GM12878 (cell line): ENCODE measurements at regions not wholly inside any gene's neighbourhood (a gene's known extent, or its start where the extent isn't known, plus 50 kb on each side); places are given as distances from the start of the nearest gene placed in this dataset.

ENCODE experiments used
- ATAC-seq: fragments of 200-7000 bp; cut with Tn5 transposase; 3 replicates; pipeline ENCODE4 v1.9.1; 2020; ENCODE audit warnings: mild to moderate bottlenecking, moderate library complexity
- BruUV-seq: library from RNA; stranded (reverse); fragments of 400-500 nt; replicated peaks from 2 replicates; lab custom pipeline; 2021; lab: Mats Ljungman, UMichigan
- CTCF ChIA-PET: fragments of 300-600 bp; sonication (Branson Sonifier 250); formaldehyde crosslinking; extraction: SDS; loops from one replicate; lab custom pipeline; 2021; ENCODE audit warnings: inconsistent platforms; lab: Yijun Ruan, JAX
- POLR2A ChIA-PET: fragments of 350-600 bp; formaldehyde crosslinking; extraction: SDS; loops from one replicate; lab custom pipeline; 2021; ENCODE audit warnings: inconsistent platforms; lab: Charles Lee
- RAD21 ChIA-PET: fragments of 300-600 bp; sonication (Branson Sonifier 250); formaldehyde crosslinking; loops from one replicate; lab custom pipeline; 2023; ENCODE audit warnings: antibody characterized with exemption; ENCODE audit not compliant: unreplicated experiment; lab: Charles Lee
- SMC1A ChIA-PET: fragments of 300-600 bp; sonication (Branson Sonifier 250); formaldehyde crosslinking; loops from one replicate; lab custom pipeline; 2023; ENCODE audit not compliant: unreplicated experiment, uncharacterized antibody; lab: Charles Lee
- DNase-seq: peaks from one replicate; pipeline ENCODE4 v3.0.0-alpha.2; 2011; ENCODE audit warnings: low read depth, low spot score
- FAIRE-seq: peaks from 3 replicates; lab custom pipeline; 2011; peaks lifted over from hg19 to GRCh38; lab: Jason Lieb, UNC
- H2AFZ ChIP-seq: 2 replicates; pipeline ENCODE4 v1.6.0; 2011; ENCODE audit warnings: low read depth, low read length, control low read depth; ENCODE audit not compliant: control insufficient read depth
- H3K27ac ChIP-seq: 2 replicates; pipeline ENCODE4 v1.5.1; 2011; ENCODE audit warnings: control low read depth; ENCODE audit not compliant: control insufficient read depth, insufficient read depth
- H3K27me3 ChIP-seq, 2 experiments: replicated peaks in 1 of 2; 2 replicates each; pipeline versions ENCODE4 v1.6.0 to v1.6.1; 2011; ENCODE audit warnings: low read length in 1 of 2; ENCODE audit not compliant: control insufficient read depth in 2 of 2, insufficient read depth in 2 of 2
- H3K36me3 ChIP-seq, 2 experiments: 2 replicates each; pipeline ENCODE4 v1.5.1; 2011; ENCODE audit warnings: low read length in 1 of 2; ENCODE audit not compliant: control insufficient read depth in 2 of 2, insufficient read depth in 2 of 2
- H3K4me1 ChIP-seq: 2 replicates; pipeline ENCODE4 v1.6.1; 2011; ENCODE audit warnings: mild to moderate bottlenecking, low read length, moderate library complexity, mixed read lengths; ENCODE audit not compliant: control insufficient read depth, insufficient read depth
- H3K4me2 ChIP-seq: 2 replicates; pipeline ENCODE4 v1.6.0; 2011; ENCODE audit warnings: control low read depth; ENCODE audit not compliant: control insufficient read depth, insufficient read depth
- H3K4me3 ChIP-seq: fragments of 200-600 bp; sonication (generic); 2 replicates; pipeline ENCODE4 v1.5.1; 2016
- H3K79me2 ChIP-seq: 2 replicates; pipeline ENCODE4 v1.6.0; 2011; ENCODE audit warnings: low read length; ENCODE audit not compliant: control insufficient read depth, insufficient read depth
- H3K9ac ChIP-seq: 2 replicates; pipeline ENCODE4 v1.8.0; 2011; ENCODE audit warnings: low read length, control low read depth, mixed read lengths; ENCODE audit not compliant: control insufficient read depth, insufficient read depth
- H3K9me3 ChIP-seq: replicated peaks from 3 replicates; pipeline ENCODE4 v1.5.1; 2011; ENCODE audit warnings: mild to moderate bottlenecking, low read length; ENCODE audit not compliant: control insufficient read depth, insufficient read depth
- H4K20me1 ChIP-seq: 2 replicates; pipeline ENCODE4 v1.6.0; 2011; ENCODE audit not compliant: control insufficient read depth, insufficient read depth
- JUNB ChIP-seq: IDR thresholded peaks from 2 replicates; pipeline ENCODE4 v1.6.1; 2016; ENCODE audit warnings: antibody characterized with exemption, mild to moderate bottlenecking
- LARP7 ChIP-seq: fragments of 450-650 bp; IDR thresholded peaks from 2 replicates; pipeline ENCODE4 v1.6.1; 2017; ENCODE audit warnings: mild to moderate bottlenecking
- MYC ChIP-seq: IDR thresholded peaks from 2 replicates; pipeline ENCODE4 v1.6.1; 2011; ENCODE audit warnings: mild to moderate bottlenecking, low read length, moderate library complexity, inconsistent platforms; ENCODE audit not compliant: insufficient read depth, insufficient replicate concordance, insufficient read length, severe bottlenecking
- WGBS: methylation state at CpG from one replicate; pipeline ENCODE4 v1.1.6; 2016; ENCODE audit warnings: low lambda C conversion rate; ENCODE audit not compliant: insufficient replicate concordance, insufficient coverage; ENCODE audit errors: missing lambda C conversion rate; 5-methylcytosine and 5-hydroxymethylcytosine counted together
- in situ Hi-C: fragments of 300-500 bp; cut with MboI; formaldehyde crosslinking; loops from 9 replicates; pipeline ENCODE4 v1.14.3; 2018; ENCODE audit warnings: mixed read lengths
- intact Hi-C: fragments of 100-400 bp; cut with micrococcal nuclease; formaldehyde crosslinking; loops from one replicate; pipeline ENCODE4 v1.14.2; 2022; ENCODE audit not compliant: unreplicated experiment
- TF ChIP-seq, protein P1 (sequence below): IDR thresholded peaks from 2 replicates; pipeline ENCODE4 v1.6.1; 2012; ENCODE audit warnings: improper control_type of control experiment, low read depth, low read length; ENCODE audit not compliant: insufficient replicate concordance
- TF ChIP-seq, protein P2 (sequence below): fragments of 450-650 bp; IDR thresholded peaks from 2 replicates; pipeline ENCODE4 v1.6.1; 2016; ENCODE audit warnings: mild to moderate bottlenecking, moderate library complexity, borderline replicate concordance
- TF ChIP-seq, protein P3 (sequence below): IDR thresholded peaks from 2 replicates; pipeline ENCODE4 v1.6.1; 2011; ENCODE audit warnings: low read depth, mild to moderate bottlenecking, low read length, moderate library complexity, borderline replicate concordance; ENCODE audit errors: extremely low read depth

DNA sequence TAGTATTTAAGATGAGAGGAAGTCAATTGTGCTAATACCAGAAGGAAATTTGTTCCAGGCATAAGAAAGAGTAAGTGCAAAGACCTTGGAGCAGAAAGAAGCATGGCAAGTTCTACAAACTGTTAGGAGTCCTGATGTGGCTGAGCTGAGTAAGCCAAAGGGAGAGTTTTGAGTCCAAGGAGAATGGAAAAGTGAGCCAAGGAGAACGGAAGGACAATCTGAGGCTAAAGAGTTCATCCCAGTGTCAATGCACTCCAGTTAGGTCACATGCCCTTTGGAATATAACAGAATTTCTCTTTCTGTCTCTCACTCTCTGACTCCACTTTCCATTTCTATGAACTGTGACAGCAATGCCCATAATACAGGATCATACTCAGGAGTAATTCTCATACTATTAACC lies 224.7 kb downstream of the CAAP1 start:
- CTCF ChIA-PET, result interaction anchor here (1.4 kb wide), 1 partner anchor 12 kb away, joined by 4 read pairs; no protein-coding TSS in a partner anchor
- RAD21 ChIA-PET, result no interaction called here
- POLR2A ChIA-PET, result no interaction called here
- Histone ChIP-seq H3K4me2 (no peak overlapping the region), H3K36me3 (no peaks in the 10 kb centered on the region), H3K27ac (no peak overlapping the region), H3K9ac (no peak overlapping the region), H2AFZ (no peak overlapping the region), H3K79me2 (no peaks in the 10 kb centered on the region), H3K4me3 (no peak overlapping the region), H4K20me1 (no peaks in the 10 kb centered on the region), H3K9me3 (no peaks in the 10 kb centered on the region), H3K4me1 (no peaks in the 10 kb centered on the region), H3K27me3 (no peaks in the 10 kb centered on the region)
- DNase-seq, result no peak
- TF ChIP-seq LARP7 (no peak), JUNB (no peak), MYC (no peak)
- TF ChIP-seq, protein P1, sequence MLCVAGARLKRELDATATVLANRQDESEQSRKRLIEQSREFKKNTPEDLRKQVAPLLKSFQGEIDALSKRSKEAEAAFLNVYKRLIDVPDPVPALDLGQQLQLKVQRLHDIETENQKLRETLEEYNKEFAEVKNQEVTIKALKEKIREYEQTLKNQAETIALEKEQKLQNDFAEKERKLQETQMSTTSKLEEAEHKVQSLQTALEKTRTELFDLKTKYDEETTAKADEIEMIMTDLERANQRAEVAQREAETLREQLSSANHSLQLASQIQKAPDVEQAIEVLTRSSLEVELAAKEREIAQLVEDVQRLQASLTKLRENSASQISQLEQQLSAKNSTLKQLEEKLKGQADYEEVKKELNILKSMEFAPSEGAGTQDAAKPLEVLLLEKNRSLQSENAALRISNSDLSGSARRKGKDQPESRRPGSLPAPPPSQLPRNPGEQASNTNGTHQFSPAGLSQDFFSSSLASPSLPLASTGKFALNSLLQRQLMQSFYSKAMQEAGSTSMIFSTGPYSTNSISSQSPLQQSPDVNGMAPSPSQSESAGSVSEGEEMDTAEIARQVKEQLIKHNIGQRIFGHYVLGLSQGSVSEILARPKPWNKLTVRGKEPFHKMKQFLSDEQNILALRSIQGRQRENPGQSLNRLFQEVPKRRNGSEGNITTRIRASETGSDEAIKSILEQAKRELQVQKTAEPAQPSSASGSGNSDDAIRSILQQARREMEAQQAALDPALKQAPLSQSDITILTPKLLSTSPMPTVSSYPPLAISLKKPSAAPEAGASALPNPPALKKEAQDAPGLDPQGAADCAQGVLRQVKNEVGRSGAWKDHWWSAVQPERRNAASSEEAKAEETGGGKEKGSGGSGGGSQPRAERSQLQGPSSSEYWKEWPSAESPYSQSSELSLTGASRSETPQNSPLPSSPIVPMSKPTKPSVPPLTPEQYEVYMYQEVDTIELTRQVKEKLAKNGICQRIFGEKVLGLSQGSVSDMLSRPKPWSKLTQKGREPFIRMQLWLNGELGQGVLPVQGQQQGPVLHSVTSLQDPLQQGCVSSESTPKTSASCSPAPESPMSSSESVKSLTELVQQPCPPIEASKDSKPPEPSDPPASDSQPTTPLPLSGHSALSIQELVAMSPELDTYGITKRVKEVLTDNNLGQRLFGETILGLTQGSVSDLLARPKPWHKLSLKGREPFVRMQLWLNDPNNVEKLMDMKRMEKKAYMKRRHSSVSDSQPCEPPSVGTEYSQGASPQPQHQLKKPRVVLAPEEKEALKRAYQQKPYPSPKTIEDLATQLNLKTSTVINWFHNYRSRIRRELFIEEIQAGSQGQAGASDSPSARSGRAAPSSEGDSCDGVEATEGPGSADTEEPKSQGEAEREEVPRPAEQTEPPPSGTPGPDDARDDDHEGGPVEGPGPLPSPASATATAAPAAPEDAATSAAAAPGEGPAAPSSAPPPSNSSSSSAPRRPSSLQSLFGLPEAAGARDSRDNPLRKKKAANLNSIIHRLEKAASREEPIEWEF, result no peak
- TF ChIP-seq, protein P2, sequence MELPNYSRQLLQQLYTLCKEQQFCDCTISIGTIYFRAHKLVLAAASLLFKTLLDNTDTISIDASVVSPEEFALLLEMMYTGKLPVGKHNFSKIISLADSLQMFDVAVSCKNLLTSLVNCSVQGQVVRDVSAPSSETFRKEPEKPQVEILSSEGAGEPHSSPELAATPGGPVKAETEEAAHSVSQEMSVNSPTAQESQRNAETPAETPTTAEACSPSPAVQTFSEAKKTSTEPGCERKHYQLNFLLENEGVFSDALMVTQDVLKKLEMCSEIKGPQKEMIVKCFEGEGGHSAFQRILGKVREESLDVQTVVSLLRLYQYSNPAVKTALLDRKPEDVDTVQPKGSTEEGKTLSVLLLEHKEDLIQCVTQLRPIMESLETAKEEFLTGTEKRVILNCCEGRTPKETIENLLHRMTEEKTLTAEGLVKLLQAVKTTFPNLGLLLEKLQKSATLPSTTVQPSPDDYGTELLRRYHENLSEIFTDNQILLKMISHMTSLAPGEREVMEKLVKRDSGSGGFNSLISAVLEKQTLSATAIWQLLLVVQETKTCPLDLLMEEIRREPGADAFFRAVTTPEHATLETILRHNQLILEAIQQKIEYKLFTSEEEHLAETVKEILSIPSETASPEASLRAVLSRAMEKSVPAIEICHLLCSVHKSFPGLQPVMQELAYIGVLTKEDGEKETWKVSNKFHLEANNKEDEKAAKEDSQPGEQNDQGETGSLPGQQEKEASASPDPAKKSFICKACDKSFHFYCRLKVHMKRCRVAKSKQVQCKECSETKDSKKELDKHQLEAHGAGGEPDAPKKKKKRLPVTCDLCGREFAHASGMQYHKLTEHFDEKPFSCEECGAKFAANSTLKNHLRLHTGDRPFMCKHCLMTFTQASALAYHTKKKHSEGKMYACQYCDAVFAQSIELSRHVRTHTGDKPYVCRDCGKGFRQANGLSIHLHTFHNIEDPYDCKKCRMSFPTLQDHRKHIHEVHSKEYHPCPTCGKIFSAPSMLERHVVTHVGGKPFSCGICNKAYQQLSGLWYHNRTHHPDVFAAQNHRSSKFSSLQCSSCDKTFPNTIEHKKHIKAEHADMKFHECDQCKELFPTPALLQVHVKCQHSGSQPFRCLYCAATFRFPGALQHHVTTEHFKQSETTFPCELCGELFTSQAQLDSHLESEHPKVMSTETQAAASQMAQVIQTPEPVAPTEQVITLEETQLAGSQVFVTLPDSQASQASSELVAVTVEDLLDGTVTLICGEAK, result no peak
- TF ChIP-seq, protein P3, sequence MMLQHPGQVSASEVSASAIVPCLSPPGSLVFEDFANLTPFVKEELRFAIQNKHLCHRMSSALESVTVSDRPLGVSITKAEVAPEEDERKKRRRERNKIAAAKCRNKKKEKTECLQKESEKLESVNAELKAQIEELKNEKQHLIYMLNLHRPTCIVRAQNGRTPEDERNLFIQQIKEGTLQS, result no peak
- intact Hi-C loops (no loop called here), in situ Hi-C loops (no loop called here)
- ATAC-seq, result no peak
- WGBS, result 17% methylated on average over 1 of the region's 1 CpG
- BruUV-seq, result no TSS peak
- SMC1A ChIA-PET, result interaction anchor here (0.6 to 1.3 kb wide), 2 partner anchors 9 to 1908 kb away, joined by 3 read pairs; no protein-coding TSS in a partner anchor
- FAIRE-seq, result no peak
